PC-9 (cell line): ENCODE measurements at regions not wholly inside any gene's neighbourhood (a gene's known extent, or its start where the extent isn't known, plus 50 kb on each side); places are given as distances from the start of the nearest gene placed in this dataset.

ENCODE experiments used
- BruUV-seq: library from RNA; stranded (reverse); fragments of 400-500 nt; replicated peaks from 2 replicates; lab custom pipeline; 2021; lab: Mats Ljungman, UMichigan
- CTCF ChIA-PET: fragments of 300-600 bp; sonication (Branson Sonifier 250); formaldehyde crosslinking; loops from one replicate; lab custom pipeline; 2022; ENCODE audit warnings: antibody characterized with exemption; lab: Charles Lee
- POLR2A ChIA-PET: fragments of 300-600 bp; sonication (Branson Sonifier 250); formaldehyde crosslinking; loops from one replicate; lab custom pipeline; 2022; ENCODE audit warnings: antibody characterized with exemption; ENCODE audit not compliant: unreplicated experiment; lab: Charles Lee
- DNase-seq, 2 experiments: peaks; one replicate each; pipeline versions ENCODE4 v3.0.0 to v3.0.0-alpha.2; 2015 to 2022; ENCODE audit warnings: mixed read lengths in 1 of 2
- H2AFZ ChIP-seq: fragments of 200-600 bp; sonication (generic); 2 replicates; pipeline ENCODE4 v1.8.1; 2017; ENCODE audit warnings: antibody characterized with exemption
- H3F3A ChIP-seq: fragments of 200-600 bp; sonication (generic); 2 replicates; pipeline ENCODE4 v1.8.1; 2017; ENCODE audit warnings: antibody characterized with exemption, mild to moderate bottlenecking, low read depth; ENCODE audit not compliant: insufficient read depth
- H3K27ac ChIP-seq: fragments of 200-600 bp; sonication (generic); 2 replicates; pipeline ENCODE4 v1.6.1; 2016; ENCODE audit warnings: mixed run types
- H3K27me3 ChIP-seq: fragments of 200-600 bp; sonication (generic); 2 replicates; pipeline ENCODE4 v1.6.1; 2016; ENCODE audit warnings: low read depth, mixed run types; ENCODE audit not compliant: insufficient read depth
- H3K36me3 ChIP-seq: fragments of 200-600 bp; sonication (generic); 2 replicates; pipeline ENCODE4 v1.6.1; 2016; ENCODE audit warnings: low read depth, mixed run types
- H3K4me1 ChIP-seq: fragments of 200-600 bp; sonication (generic); replicated peaks from 2 replicates; pipeline ENCODE4 v1.6.1; 2016; ENCODE audit warnings: mixed run types; ENCODE audit not compliant: insufficient read depth
- H3K4me2 ChIP-seq: fragments of 200-600 bp; sonication (generic); 2 replicates; pipeline ENCODE4 v1.6.1; 2017; ENCODE audit warnings: mixed run types
- H3K4me3 ChIP-seq: fragments of 200-600 bp; sonication (generic); 2 replicates; pipeline ENCODE4 v1.6.1; 2016; ENCODE audit warnings: mixed run types
- H3K79me2 ChIP-seq: fragments of 200-600 bp; sonication (generic); 2 replicates; pipeline ENCODE4 v1.6.1; 2017; ENCODE audit warnings: low read depth, mixed run types
- H3K9me2 ChIP-seq: fragments of 200-600 bp; sonication (generic); 2 replicates; pipeline ENCODE4 v1.8.1; 2017; ENCODE audit warnings: mild to moderate bottlenecking; ENCODE audit not compliant: insufficient read depth
- H3K9me3 ChIP-seq: fragments of 200-600 bp; sonication (generic); 2 replicates; pipeline ENCODE4 v1.8.1; 2016; ENCODE audit warnings: low read depth; ENCODE audit not compliant: insufficient read depth
- H4K20me1 ChIP-seq: fragments of 200-600 bp; sonication (generic); 2 replicates; pipeline ENCODE4 v1.8.1; 2017; ENCODE audit not compliant: insufficient read depth
- EZH2 ChIP-seq: fragments of 200-600 bp; sonication (generic); IDR thresholded peaks from 2 replicates; pipeline ENCODE4 v1.8.0; 2017; ENCODE audit warnings: antibody characterized with exemption, low read depth
- intact Hi-C: fragments of 100-400 bp; cut with micrococcal nuclease; formaldehyde crosslinking; loops from one replicate; pipeline ENCODE4 v1.10.0; 2022; ENCODE audit not compliant: unreplicated experiment
- TF ChIP-seq, protein P1 (sequence below): fragments of 200-600 bp; sonication (generic); conservative IDR thresholded peaks from 2 replicates; pipeline ENCODE4 v1.6.1; 2017; ENCODE audit warnings: mixed run types, antibody characterized with exemption, mild to moderate bottlenecking, moderate library complexity

DNA sequence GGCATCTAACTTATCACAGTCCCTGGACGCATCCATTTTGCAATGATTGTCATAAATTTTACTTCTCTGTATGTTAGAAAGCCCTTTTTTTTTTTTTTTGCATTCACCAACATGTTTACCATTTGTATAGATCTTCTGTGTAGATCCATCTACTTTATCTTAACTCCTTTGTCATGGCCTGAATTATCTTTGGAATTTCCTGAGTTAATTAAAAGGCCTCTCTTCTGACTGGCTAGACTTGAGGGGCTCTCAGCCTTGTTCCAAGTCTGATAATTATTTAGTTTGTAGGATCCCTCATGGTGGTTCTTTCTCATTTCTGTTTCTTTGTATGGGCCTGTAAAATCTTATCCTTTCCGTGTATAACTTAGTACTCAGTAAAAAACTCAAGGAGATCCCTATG lies 387.0 kb downstream of the C12orf50 start:
- POLR2A ChIA-PET = no interaction called here

DNA sequence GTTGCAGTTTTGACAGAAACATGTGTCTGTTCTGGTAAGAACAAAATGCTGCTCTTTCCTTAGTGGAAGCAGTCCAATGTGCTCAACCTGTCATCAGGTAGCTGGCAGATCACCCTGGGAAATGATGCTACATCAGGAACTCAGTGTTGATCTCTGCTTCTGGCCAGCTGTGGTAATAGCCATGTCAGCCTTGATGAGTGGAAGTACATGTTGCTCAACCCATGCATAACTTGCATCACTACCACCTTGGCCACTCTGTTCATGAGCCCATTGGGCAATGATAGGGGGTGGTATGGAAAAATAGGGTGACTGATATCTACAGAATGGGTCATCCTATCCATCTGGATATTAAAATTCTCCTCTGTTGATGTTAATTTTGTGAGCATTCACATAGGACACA lies 411.0 kb downstream of the C12orf50 start:
- no peaks in the 10 kb centered on the region for H3K79me2 ChIP-seq
- no peaks in the 10 kb centered on the region for H3K4me1 ChIP-seq
- no peaks in the 10 kb centered on the region for H3F3A ChIP-seq
- H3K27ac ChIP-seq = no peak overlapping the region
- BruUV-seq = no TSS peak
- H2AFZ ChIP-seq = no peak overlapping the region
- DNase-seq = no peak
- ChIA-PET CTCF (no interaction called here), POLR2A (no interaction called here)
- H3K27me3 ChIP-seq = no peaks in the 10 kb centered on the region
- no peak overlapping the region for H3K4me3 ChIP-seq
- no peaks in the 10 kb centered on the region for H3K36me3 ChIP-seq
- no peak for TF ChIP-seq EZH2
- TF ChIP-seq, protein P1, sequence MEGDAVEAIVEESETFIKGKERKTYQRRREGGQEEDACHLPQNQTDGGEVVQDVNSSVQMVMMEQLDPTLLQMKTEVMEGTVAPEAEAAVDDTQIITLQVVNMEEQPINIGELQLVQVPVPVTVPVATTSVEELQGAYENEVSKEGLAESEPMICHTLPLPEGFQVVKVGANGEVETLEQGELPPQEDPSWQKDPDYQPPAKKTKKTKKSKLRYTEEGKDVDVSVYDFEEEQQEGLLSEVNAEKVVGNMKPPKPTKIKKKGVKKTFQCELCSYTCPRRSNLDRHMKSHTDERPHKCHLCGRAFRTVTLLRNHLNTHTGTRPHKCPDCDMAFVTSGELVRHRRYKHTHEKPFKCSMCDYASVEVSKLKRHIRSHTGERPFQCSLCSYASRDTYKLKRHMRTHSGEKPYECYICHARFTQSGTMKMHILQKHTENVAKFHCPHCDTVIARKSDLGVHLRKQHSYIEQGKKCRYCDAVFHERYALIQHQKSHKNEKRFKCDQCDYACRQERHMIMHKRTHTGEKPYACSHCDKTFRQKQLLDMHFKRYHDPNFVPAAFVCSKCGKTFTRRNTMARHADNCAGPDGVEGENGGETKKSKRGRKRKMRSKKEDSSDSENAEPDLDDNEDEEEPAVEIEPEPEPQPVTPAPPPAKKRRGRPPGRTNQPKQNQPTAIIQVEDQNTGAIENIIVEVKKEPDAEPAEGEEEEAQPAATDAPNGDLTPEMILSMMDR = no peak
- intact Hi-C loops = no loop called here
- H3K9me2 ChIP-seq = no peaks in the 10 kb centered on the region
- H3K4me2 ChIP-seq = no peak overlapping the region
- no peaks in the 10 kb centered on the region for H4K20me1 ChIP-seq
- H3K9me3 ChIP-seq = no peaks in the 10 kb centered on the region

More for the DNA sequence above, 387.0 kb downstream of the C12orf50 start:
- Histone ChIP-seq H3K9me2 (no peaks in the 10 kb centered on the region), H3K27ac (no peak overlapping the region), H3K27me3 (no peaks in the 10 kb centered on the region), H4K20me1 (no peaks in the 10 kb centered on the region), H2AFZ (no peak overlapping the region), H3K79me2 (no peaks in the 10 kb centered on the region), H3K36me3 (no peaks in the 10 kb centered on the region), H3F3A (no peaks in the 10 kb centered on the region), H3K4me3 (no peak overlapping the region), H3K4me1 (no peaks in the 10 kb centered on the region), H3K4me2 (no peak overlapping the region), H3K9me3 (no peaks in the 10 kb centered on the region)
- no peak for TF ChIP-seq EZH2
- TF ChIP-seq, protein P1 = no peak
- no TSS peak for BruUV-seq
- CTCF ChIA-PET = no interaction called here
- intact Hi-C loops = no loop called here
- no peak for DNase-seq

DNA sequence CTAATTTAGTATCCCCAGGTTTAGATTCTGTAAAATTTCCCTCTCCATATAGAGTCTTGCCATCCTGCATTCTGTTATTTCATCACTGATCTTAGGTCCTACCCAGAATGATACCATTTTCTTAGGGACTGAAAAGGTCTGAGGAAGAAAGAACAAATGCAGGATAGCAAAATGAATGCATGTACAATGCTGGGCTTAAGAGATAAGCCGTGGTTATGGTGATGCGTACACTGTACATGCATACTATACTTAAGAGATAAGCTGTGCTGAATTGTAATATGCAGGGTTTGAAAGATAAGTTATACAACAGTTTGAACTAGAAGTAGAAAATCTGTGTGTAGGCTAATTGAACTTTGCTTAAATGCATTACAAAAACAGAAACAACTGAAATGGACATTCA lies 416.2 kb downstream of the C12orf50 start:
- ChIA-PET POLR2A (no interaction called here), CTCF (no interaction called here)
- Histone ChIP-seq H3K4me2 (no peak overlapping the region), H3K9me3 (no peaks in the 10 kb centered on the region), H3K4me3 (no peak overlapping the region), H3F3A (no peaks in the 10 kb centered on the region), H3K27me3 (no peaks in the 10 kb centered on the region), H4K20me1 (no peaks in the 10 kb centered on the region), H3K9me2 (no peaks in the 10 kb centered on the region), H3K27ac (no peak overlapping the region), H2AFZ (no peak overlapping the region), H3K79me2 (no peaks in the 10 kb centered on the region), H3K36me3 (no peaks in the 10 kb centered on the region), H3K4me1 (no peaks in the 10 kb centered on the region)
- intact Hi-C loops = no loop called here
- BruUV-seq = no TSS peak
- no peak for DNase-seq
- TF ChIP-seq, protein P1 = no peak
- TF ChIP-seq EZH2 = no peak
